ENCODE measurements at regions not wholly inside any gene's neighbourhood (a gene's known extent, or its start where the extent isn't known, plus 50 kb on each side); places are given as distances from the start of the nearest gene placed in this dataset.

DNA sequence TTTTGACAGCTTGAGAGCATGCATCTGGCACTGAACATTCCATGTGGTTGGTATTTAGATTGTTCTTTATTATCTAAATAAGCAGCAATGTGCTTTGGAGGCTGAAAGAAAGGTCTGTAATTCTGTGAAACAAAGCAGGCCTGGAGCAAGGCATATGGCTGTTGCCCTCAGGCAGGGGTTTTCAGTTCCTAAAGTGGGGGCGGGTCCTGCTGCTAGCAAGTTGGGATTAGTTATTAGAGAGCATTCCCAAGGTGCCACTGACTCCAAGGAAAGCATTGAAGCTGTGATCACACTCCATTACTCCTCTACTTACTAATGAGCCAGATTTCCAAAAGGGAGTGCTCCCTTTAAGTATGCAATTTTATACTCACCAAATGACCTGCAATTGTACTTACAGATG lies 432.2 kb downstream of the OLFM4 start:
- Histone ChIP-seq H3K4me3 (no peak overlapping the region), H3K27ac (no peak overlapping the region), H3K9me3 (no peaks in the 10 kb centered on the region), H3K4me1 (no peaks in the 10 kb centered on the region), H3K27me3 (no peaks in the 10 kb centered on the region), H3K36me3 (no peaks in the 10 kb centered on the region)
- DNase-seq (ENCODE audit: low spot score in 2 of 2), result no peak
- intact Hi-C loops (cut with DNase I), result no loop called here
- TF ChIP-seq CTCF (IDR thresholded peaks at IDR 0.05), result no peak

DNA sequence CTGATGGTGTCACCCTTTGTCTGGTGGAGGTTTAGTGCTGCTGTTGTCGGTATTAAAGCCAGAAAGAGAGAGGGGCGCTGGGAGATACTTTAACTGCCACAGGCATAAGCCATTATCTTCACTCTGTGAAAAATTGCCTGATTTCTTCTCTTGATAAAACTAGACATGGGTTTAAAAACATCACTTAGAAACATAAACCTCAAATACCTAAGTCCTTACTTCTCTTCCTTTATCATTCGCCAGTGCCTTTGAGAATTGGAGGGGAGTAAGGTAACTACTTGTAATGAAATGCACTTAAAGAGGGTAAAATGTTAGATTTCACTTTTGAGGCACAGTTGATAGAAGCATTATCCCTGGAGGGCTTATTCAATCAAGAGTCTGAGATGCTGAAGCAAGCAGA lies 434.5 kb downstream of the OLFM4 start:
- H3K36me3 ChIP-seq, result no peaks in the 10 kb centered on the region

DNA sequence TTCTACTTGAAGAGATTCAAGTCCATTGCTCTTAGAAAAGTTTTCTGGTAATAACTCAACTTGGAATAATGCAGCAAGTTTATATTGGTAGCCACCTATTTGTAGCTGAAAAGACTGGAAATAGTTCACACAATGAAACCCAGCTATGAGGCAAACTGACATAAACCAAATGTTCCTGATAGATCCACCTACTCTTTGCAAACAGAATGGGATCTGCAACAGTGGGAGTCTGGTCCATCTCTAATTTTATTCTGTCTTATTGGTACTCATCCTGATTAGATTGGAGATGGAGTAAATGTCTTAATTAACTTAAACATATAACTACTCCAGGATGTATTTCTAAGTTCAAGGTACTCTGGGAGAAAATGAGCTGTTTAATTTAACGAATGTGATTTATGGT lies 438.0 kb downstream of the OLFM4 start:
- no peak for TF ChIP-seq CTCF (IDR thresholded peaks at IDR 0.05)
- intact Hi-C loops (cut with DNase I), result no loop called here
- Histone ChIP-seq H3K4me1 (no peaks in the 10 kb centered on the region), H3K27me3 (no peaks in the 10 kb centered on the region), H3K36me3 (no peaks in the 10 kb centered on the region), H3K4me3 (no peak overlapping the region), H3K9me3 (no peaks in the 10 kb centered on the region), H3K27ac (no peak overlapping the region)
- DNase-seq (ENCODE audit: low spot score in 2 of 2), result no peak

More for the DNA sequence above, 434.5 kb downstream of the OLFM4 start:
- Histone ChIP-seq H3K4me3 (no peak overlapping the region), H3K27ac (no peak overlapping the region), H3K4me1 (no peaks in the 10 kb centered on the region), H3K27me3 (no peaks in the 10 kb centered on the region), H3K9me3 (no peaks in the 10 kb centered on the region)
- no peak for TF ChIP-seq CTCF (IDR thresholded peaks at IDR 0.05)
- DNase-seq (ENCODE audit: low spot score in 2 of 2), result no peak
- intact Hi-C loops (cut with DNase I), result no loop called here

- H3K27ac ChIP-seq, result no peak overlapping the region
- no peaks in the 10 kb centered on the region for H3K36me3 ChIP-seq
- H3K4me3 ChIP-seq, result no peak overlapping the region
- no peaks in the 10 kb centered on the region for H3K27me3 ChIP-seq
- no peak for TF ChIP-seq CTCF (IDR thresholded peaks at IDR 0.05)
- no peaks in the 10 kb centered on the region for H3K9me3 ChIP-seq
- intact Hi-C loops (cut with DNase I), result no loop called here
- DNase-seq (ENCODE audit: low spot score in 2 of 2), result no peak
- H3K4me1 ChIP-seq, result no peaks in the 10 kb centered on the region
Measured at GRCh38 chr13:53473397-53473796, 444.8 kb downstream of the OLFM4 start.

- H3K4me1 ChIP-seq, result no peaks in the 10 kb centered on the region
- no peak overlapping the region for H3K27ac ChIP-seq
- intact Hi-C loops (cut with DNase I), result no loop called here
- H3K36me3 ChIP-seq, result no peaks in the 10 kb centered on the region
- no peak for TF ChIP-seq CTCF (IDR thresholded peaks at IDR 0.05)
- no peak for DNase-seq (ENCODE audit: low spot score in 2 of 2)
- no peaks in the 10 kb centered on the region for H3K9me3 ChIP-seq
- H3K27me3 ChIP-seq, result no peaks in the 10 kb centered on the region
- no peak overlapping the region for H3K4me3 ChIP-seq
Measured at GRCh38 chr13:53474878-53475277, 446.3 kb downstream of the OLFM4 start.

GRCh38 chr13:53490752-53491151 lies 462.1 kb downstream of the OLFM4 start:
- no peak for TF ChIP-seq CTCF (IDR thresholded peaks at IDR 0.05)
- no peaks in the 10 kb centered on the region for H3K36me3 ChIP-seq
- H3K4me3 ChIP-seq, result no peak overlapping the region
- intact Hi-C loops (cut with DNase I), result no loop called here
- H3K4me1 ChIP-seq, result no peaks in the 10 kb centered on the region
- H3K27ac ChIP-seq, result no peak overlapping the region
- DNase-seq (ENCODE audit: low spot score in 2 of 2), result no peak
- H3K27me3 ChIP-seq, result no peaks in the 10 kb centered on the region
- H3K9me3 ChIP-seq, result no peaks in the 10 kb centered on the region
